ENCODE measurements at regions not wholly inside any gene's neighbourhood (a gene's known extent, or its start where the extent isn't known, plus 50 kb on each side); places are given as distances from the start of the nearest gene placed in this dataset.

DNA sequence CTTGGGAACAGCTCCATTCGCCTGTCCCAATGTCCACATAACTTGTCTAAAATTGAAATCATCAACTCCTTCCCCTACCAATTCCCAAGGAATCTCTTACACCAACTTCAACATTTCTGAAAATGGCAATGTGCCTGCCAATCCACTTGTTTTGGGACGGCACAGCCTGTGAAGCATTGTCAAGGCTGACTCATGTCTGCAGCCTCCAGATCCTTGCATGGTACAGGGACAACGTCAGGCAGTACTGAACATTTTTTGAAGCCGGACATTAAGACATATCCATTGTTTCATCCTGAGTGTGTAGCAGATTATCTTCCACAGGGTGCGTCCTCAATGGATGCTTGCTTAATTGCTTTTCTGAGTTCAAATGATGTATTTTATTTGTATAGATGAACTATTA lies 794.1 kb downstream of the BCL11B start:
- TF ChIP-seq, protein P1, sequence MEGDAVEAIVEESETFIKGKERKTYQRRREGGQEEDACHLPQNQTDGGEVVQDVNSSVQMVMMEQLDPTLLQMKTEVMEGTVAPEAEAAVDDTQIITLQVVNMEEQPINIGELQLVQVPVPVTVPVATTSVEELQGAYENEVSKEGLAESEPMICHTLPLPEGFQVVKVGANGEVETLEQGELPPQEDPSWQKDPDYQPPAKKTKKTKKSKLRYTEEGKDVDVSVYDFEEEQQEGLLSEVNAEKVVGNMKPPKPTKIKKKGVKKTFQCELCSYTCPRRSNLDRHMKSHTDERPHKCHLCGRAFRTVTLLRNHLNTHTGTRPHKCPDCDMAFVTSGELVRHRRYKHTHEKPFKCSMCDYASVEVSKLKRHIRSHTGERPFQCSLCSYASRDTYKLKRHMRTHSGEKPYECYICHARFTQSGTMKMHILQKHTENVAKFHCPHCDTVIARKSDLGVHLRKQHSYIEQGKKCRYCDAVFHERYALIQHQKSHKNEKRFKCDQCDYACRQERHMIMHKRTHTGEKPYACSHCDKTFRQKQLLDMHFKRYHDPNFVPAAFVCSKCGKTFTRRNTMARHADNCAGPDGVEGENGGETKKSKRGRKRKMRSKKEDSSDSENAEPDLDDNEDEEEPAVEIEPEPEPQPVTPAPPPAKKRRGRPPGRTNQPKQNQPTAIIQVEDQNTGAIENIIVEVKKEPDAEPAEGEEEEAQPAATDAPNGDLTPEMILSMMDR (IDR thresholded peaks at IDR 0.05) = no peak
- TF ChIP-seq EP300 (IDR thresholded peaks at IDR 0.05) (no peak), POLR2A (IDR thresholded peaks at IDR 0.05) (no peak)

Measured in suprapubic skin (tissue), 3 donors.